GM12878 (cell line): ENCODE measurements at regions not wholly inside any gene's neighbourhood (a gene's known extent, or its start where the extent isn't known, plus 50 kb on each side); places are given as distances from the start of the nearest gene placed in this dataset.

Source experiments
- CBX3 ChIP-seq: fragments of 200-600 bp; sonication (generic); IDR thresholded peaks from 2 replicates; pipeline ENCODE4 v1.6.1; 2016; ENCODE audit warnings: low read depth, borderline replicate concordance
- EGR1 ChIP-seq, 2 experiments: IDR thresholded peaks; 1 replicate in 1 of 2; 2 replicates in 1 of 2; pipeline ENCODE4 v1.6.1; 2011 to 2012; ENCODE audit warnings: low read depth in 2 of 2, low read length in 2 of 2, borderline replicate concordance in 1 of 2, mild to moderate bottlenecking in 1 of 2, moderate library complexity in 1 of 2
- EZH2 ChIP-seq: IDR thresholded peaks from 2 replicates; pipeline ENCODE4 v1.6.1; 2012; ENCODE audit warnings: low read depth, mild to moderate bottlenecking, control low read depth, inconsistent platforms, low read length, borderline replicate concordance; ENCODE audit not compliant: control insufficient read depth
- MXI1 ChIP-seq: fragments of 150-350 bp; IDR thresholded peaks from 2 replicates; pipeline ENCODE4 v1.6.1; 2011; ENCODE audit warnings: low read depth, mild to moderate bottlenecking, inconsistent platforms, low read length, improper control_type of control experiment
- RAD21 ChIP-seq: IDR thresholded peaks from 2 replicates; pipeline ENCODE4 v1.6.1; 2011; ENCODE audit warnings: mild to moderate bottlenecking, low read depth, low read length, moderate library complexity; ENCODE audit not compliant: insufficient read depth
- TF ChIP-seq, protein P1 (sequence below): IDR thresholded peaks from 2 replicates; pipeline ENCODE4 v1.6.1; 2012; ENCODE audit warnings: low read depth, low read length, improper control_type of control experiment
- TF ChIP-seq, protein P2 (sequence below): IDR thresholded peaks from 2 replicates; pipeline ENCODE4 v1.6.1; 2011; ENCODE audit warnings: low read depth, low read length, improper control_type of control experiment, borderline replicate concordance
- TF ChIP-seq, protein P3 (sequence below): IDR thresholded peaks from 2 replicates; pipeline ENCODE4 v1.6.1; 2011; ENCODE audit warnings: borderline replicate concordance, low read depth, mild to moderate bottlenecking, moderate library complexity, mixed read lengths, low read length; ENCODE audit not compliant: insufficient read depth; ENCODE audit errors: extremely low read length
- TF ChIP-seq, protein P4 (sequence below), 3 experiments: IDR thresholded peaks in 2 of 3; conservative IDR thresholded peaks in 1 of 3; 2 replicates each; pipeline ENCODE4 v1.5.1; 2011; ENCODE audit warnings: low read depth in 3 of 3, low read length in 3 of 3, mild to moderate bottlenecking in 3 of 3, control low read depth in 2 of 3, moderate library complexity in 2 of 3, inconsistent platforms in 1 of 3, mixed read lengths in 1 of 3; ENCODE audit not compliant: control insufficient read depth in 2 of 3, insufficient read depth in 1 of 3; ENCODE audit errors: extremely low read depth in 1 of 3
- TF ChIP-seq, protein P5 (sequence below): IDR thresholded peaks from 2 replicates; pipeline ENCODE4 v1.6.1; 2011; ENCODE audit warnings: low read depth, mild to moderate bottlenecking, low read length, moderate library complexity, borderline replicate concordance; ENCODE audit errors: extremely low read depth

DNA sequence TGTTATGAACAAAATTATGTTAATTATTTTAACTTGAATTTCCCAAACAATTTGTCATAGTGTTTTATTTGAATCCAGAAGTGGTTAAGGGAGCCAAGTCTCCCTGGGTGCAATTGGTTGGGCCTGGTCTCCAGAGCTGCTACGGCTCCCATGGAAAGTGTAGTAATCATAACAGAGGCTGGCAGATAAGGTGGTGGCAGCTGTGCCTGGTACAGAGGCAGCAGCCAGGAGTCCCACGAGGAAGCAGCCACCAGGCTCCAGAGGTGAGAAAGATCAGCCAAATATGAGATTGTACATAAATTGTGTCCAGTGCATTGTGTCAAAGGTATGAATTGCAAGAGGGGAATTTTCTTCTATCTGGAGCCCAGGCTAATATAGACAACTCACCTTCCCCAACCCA is 368.9 kb upstream of the PTBP2 start:
- TF ChIP-seq, protein P1, sequence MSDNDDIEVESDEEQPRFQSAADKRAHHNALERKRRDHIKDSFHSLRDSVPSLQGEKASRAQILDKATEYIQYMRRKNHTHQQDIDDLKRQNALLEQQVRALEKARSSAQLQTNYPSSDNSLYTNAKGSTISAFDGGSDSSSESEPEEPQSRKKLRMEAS, result no peak
- TF ChIP-seq, protein P2, sequence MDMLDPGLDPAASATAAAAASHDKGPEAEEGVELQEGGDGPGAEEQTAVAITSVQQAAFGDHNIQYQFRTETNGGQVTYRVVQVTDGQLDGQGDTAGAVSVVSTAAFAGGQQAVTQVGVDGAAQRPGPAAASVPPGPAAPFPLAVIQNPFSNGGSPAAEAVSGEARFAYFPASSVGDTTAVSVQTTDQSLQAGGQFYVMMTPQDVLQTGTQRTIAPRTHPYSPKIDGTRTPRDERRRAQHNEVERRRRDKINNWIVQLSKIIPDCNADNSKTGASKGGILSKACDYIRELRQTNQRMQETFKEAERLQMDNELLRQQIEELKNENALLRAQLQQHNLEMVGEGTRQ, result no peak
- TF ChIP-seq, protein P3, sequence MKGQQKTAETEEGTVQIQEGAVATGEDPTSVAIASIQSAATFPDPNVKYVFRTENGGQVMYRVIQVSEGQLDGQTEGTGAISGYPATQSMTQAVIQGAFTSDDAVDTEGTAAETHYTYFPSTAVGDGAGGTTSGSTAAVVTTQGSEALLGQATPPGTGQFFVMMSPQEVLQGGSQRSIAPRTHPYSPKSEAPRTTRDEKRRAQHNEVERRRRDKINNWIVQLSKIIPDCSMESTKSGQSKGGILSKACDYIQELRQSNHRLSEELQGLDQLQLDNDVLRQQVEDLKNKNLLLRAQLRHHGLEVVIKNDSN, result no peak
- TF ChIP-seq, protein P4, sequence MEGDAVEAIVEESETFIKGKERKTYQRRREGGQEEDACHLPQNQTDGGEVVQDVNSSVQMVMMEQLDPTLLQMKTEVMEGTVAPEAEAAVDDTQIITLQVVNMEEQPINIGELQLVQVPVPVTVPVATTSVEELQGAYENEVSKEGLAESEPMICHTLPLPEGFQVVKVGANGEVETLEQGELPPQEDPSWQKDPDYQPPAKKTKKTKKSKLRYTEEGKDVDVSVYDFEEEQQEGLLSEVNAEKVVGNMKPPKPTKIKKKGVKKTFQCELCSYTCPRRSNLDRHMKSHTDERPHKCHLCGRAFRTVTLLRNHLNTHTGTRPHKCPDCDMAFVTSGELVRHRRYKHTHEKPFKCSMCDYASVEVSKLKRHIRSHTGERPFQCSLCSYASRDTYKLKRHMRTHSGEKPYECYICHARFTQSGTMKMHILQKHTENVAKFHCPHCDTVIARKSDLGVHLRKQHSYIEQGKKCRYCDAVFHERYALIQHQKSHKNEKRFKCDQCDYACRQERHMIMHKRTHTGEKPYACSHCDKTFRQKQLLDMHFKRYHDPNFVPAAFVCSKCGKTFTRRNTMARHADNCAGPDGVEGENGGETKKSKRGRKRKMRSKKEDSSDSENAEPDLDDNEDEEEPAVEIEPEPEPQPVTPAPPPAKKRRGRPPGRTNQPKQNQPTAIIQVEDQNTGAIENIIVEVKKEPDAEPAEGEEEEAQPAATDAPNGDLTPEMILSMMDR (IDR thresholded peaks at IDR 0.05 in 2 of 3, conservative IDR thresholded peaks at IDR 0.05 in 1 of 3; ENCODE audit: control insufficient read depth in 2 of 3, extremely low read depth in 1 of 3, insufficient read depth in 1 of 3, low read depth in 3 of 3, low read length in 3 of 3), result no peak
- TF ChIP-seq MXI1 (no peak), CBX3 (no peak), EGR1 (IDR thresholded peaks at IDR 0.05; ENCODE audit: borderline replicate concordance in 1 of 2, low read depth in 2 of 2, low read length in 2 of 2) (no peak), EZH2 (no peak), RAD21 (no peak)
- TF ChIP-seq, protein P5, sequence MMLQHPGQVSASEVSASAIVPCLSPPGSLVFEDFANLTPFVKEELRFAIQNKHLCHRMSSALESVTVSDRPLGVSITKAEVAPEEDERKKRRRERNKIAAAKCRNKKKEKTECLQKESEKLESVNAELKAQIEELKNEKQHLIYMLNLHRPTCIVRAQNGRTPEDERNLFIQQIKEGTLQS, result no peak
